CD4-positive, alpha-beta T cell treated with Interleukin-17A for 1 hour (primary cell): ENCODE measurements at regions not wholly inside any gene's neighbourhood (a gene's known extent, or its start where the extent isn't known, plus 50 kb on each side); places are given as distances from the start of the nearest gene placed in this dataset.
"Not testable (repeated sequence)": the region's sequence is repeated elsewhere in the genome, so short reads cannot be mapped to it uniquely, and the experiment has no call there.

Experiments
- DNase-seq: peaks from one replicate; pipeline ENCODE4 v3.0.0-alpha.2; 2020

- DNase-seq, result no peak
These were observed 90.6 kb upstream of the PPP2R2D start for GRCh38 chr10:131810036-131810804.

GRCh38 chr10:131810805-131811629, 89.8 kb upstream of the PPP2R2D start:
- DNase-seq, result no peak

- DNase-seq, result no peak
These were observed 89.0 kb upstream of the PPP2R2D start for GRCh38 chr10:131811630-131812403.

DNA sequence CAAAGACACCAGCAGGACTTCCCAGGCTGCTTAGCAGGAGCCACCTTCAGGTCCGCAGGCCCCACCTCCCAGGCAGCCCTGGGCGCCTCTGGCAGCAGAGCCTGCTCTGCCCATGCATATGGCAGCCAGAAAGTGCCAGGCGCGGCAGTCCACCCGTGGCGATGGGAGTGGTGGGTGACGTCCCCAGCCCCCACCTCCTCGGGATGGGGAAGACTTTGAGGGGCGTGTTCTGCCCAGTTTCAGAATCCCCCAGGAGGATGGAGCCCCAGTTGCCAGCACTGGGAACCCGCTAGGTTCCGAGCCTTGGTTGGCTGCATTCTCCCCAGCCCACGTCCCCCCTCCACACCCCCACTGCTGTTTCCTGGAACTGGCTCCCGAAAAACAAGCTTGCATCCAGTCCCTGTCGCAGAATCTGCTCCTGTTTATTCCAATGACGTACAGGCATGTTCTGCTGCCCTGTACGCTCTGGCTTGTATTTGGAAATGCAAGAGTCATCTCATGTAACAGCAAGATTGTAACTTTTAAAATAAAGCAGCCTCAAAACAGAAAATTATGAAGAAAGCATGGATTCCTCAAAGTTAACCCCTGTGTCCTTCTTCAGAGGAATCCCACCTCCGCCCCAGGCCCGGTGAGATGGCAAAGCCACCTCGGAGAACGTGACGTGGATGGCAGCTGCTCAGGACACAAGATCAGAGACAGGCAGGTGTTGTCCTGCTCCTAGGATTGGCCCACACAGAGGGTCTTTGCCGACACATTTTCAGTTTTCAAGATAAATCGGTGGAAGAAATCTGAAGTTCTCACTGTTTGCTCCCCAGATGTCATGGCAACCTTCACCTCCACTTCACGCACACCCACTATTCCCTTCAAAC, 87.8 kb upstream of the PPP2R2D start:
- no peak for DNase-seq

- DNase-seq, result no peak
These were observed 86.1 kb upstream of the PPP2R2D start for GRCh38 chr10:131814567-131815265.

- no peak for DNase-seq
These were observed 85.3 kb upstream of the PPP2R2D start for GRCh38 chr10:131815266-131816156.

DNA sequence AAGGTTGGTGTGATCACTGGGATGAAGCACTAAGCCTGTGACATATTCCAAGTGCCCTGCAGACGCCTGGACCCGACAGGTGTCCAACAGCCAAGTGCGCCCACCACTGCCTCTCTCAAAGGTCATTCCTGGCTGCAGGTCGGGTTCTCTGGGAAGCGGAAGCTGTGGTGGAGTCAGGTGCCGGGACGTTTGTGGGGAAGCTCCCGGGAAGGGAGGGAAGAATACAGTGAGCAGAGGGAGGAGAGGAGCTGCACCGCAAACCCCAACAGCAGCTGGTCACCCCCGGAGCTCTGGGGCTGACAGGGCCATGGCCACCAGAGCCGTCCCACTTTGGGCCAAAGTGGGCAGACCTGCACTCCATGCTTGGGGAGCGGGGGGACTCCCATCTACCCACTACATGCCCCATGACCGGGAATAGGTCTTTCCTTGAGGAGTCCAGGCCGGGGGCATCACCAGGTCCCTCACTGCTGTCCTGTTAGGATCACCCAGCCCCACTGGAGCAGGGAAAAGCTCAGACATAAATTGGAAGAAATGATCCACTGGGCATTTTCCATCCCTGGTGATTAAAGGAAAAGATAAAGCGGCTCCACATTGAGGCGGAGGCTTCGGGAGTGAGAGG, 84.5 kb upstream of the PPP2R2D start:
- no peak for DNase-seq

- DNase-seq, result no peak
These were observed 83.7 kb upstream of the PPP2R2D start for GRCh38 chr10:131816941-131817700.

GRCh38 chr10:131817866-131818509, 82.8 kb upstream of the PPP2R2D start:
- no peak for DNase-seq

DNA sequence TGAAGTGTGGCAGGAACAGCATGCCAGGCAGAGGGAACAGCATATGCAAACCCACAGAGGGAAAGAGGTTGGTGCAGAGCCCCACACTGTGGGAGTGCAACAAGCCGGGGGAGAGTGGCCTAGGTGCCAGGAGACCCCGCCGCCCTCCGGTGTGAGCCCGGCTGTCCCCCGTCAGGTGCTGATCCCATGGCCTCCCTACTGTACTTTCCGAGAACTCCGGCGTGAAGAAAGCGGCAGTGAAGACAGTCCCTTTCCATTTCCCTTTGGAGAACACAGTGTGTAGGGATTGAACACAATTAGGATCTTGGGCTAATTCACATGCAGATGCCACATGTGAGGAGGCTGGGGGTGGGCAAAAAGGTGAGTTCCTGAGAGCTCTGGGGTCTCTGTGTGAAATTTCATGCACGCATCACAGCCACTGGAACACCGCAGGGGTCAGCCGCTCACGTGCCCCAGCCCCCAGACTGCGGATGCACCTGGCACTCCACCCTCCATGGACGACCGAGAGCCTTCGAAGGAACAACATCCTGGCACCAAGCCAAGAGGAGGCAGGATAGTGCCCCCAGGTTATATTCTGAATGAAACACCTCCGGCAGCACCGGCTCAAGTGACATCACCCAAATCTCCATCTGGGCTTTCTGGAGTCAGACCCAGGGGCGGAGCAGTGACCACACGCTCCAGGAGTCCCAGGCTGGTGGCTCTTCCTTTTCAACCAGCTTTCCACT, 82.1 kb upstream of the PPP2R2D start:
- no peak for DNase-seq

DNA sequence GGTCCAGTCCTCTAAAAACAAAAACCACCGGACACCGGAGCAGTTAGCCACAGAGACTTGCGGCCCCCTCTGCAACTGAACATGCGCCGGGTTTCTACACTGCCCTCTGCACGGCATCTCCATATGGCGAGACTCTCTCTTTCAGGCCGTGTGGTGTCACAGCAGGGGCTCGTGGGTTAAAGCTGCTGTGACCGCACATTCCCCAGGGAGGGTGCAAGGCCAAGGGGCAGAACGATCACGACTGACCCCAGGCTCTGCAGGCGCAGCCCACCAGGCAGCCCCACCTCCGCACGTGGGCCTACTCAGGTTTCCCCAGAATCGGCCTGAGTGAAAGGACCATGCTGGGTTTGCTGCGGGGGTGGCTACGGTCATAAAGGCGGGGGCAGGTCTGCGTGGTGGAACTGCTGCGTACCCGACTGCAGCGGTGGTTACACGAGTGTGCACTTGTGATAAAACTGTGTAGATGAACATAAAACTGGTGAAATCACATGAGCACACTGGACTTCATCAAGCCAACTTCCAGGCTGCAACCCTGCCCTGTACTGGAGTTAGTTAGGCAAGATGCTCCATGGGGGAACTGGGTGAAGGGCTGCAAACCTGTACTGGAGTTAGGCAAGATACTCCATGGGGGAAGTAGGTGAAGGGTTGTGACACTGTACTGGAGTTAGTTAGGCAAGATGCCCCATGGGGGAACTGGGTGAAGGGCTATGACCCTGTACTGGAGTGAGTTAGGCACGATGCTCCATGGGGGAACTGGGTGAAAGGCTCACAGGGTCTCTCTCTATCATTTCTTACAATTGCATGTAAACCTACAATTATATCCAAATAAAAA, 81.4 kb upstream of the PPP2R2D start:
- DNase-seq, result no peak

GRCh38 chr10:131820626-131821025, 80.2 kb upstream of the PPP2R2D start:
- no peak for DNase-seq

DNA sequence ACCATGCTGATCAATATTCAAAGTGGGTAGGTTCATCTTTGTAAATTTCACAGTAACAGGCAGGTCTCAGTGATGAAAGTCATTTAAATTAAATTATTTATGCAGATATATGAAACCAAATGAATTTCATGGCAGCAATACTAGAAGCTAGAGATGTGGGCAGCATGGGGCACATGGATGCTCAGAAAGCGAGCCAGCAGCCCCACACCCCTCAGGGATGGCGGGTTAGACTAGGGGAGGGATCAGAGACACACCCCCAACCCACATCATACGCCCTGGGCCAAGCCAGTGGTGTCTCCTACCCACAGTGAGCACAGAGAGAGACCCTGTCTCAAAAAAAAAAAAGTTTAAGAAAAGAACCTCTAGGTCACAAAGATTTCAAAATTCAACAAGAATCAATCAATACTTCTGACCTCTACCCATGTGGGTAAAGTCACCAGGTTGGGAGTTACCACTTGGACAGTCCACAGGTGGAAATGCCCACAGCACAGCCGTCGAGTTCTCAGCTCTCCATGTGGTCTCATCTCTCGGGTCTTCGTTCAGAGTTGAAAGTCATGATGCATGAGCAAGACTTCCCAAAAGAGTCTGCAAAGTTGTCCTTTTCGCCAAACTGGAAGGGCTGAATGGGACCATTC, 79.3 kb upstream of the PPP2R2D start:
- DNase-seq, result no peak

GRCh38 chr10:131822013-131822691, 78.7 kb upstream of the PPP2R2D start:
- no peak for DNase-seq

- no peak for DNase-seq
These were observed 78.0 kb upstream of the PPP2R2D start for GRCh38 chr10:131822692-131823245.

GRCh38 chr10:131823601-131824099, 77.2 kb upstream of the PPP2R2D start:
- DNase-seq, result not testable (repeated sequence)
